ENCODE measurements at regions not wholly inside any gene's neighbourhood (a gene's known extent, or its start where the extent isn't known, plus 50 kb on each side); places are given as distances from the start of the nearest gene placed in this dataset.

DNA sequence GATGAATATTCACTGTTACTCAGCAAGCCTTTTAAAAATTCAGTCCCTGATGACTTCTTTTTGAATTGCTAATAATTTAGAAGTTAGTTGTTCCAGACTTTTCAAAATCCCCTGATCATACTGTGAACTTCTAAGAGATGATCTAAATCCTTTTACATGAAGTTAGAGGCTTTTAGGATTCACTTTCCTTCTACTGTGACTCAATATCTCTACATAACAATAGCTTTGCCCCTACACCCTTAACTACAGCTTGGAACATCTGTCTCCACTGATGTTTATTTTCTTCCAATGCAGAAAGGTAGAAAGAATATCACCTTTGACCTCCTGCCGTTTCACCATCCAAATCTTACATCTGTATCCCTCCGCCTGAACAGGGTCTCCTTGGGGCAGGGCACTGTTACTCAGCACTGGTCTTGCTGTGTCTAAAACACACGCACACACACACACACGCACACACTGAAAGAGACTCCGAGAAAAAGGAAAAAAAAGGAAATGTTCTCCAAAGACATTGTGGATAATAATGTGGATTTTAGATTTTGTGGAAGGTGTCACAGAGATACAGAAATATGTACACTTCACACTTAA is 111.6 kb upstream of the GPRIN3 start:
- TF ChIP-seq, protein P1, sequence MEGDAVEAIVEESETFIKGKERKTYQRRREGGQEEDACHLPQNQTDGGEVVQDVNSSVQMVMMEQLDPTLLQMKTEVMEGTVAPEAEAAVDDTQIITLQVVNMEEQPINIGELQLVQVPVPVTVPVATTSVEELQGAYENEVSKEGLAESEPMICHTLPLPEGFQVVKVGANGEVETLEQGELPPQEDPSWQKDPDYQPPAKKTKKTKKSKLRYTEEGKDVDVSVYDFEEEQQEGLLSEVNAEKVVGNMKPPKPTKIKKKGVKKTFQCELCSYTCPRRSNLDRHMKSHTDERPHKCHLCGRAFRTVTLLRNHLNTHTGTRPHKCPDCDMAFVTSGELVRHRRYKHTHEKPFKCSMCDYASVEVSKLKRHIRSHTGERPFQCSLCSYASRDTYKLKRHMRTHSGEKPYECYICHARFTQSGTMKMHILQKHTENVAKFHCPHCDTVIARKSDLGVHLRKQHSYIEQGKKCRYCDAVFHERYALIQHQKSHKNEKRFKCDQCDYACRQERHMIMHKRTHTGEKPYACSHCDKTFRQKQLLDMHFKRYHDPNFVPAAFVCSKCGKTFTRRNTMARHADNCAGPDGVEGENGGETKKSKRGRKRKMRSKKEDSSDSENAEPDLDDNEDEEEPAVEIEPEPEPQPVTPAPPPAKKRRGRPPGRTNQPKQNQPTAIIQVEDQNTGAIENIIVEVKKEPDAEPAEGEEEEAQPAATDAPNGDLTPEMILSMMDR (IDR thresholded peaks at IDR 0.05; ENCODE audit: low read depth, low read length, poor library complexity, severe bottlenecking): no peak
- no peak for TF ChIP-seq EZH2phosphoT487 (IDR thresholded peaks at IDR 0.05; ENCODE audit: borderline replicate concordance, low read length)

All from DOHH2 (cell line).